Left lung (tissue), 4 donors: ENCODE measurements at regions not wholly inside any gene's neighbourhood (a gene's known extent, or its start where the extent isn't known, plus 50 kb on each side); places are given as distances from the start of the nearest gene placed in this dataset.

ENCODE experiments used
- ATAC-seq: fragments of 200-7000 bp; cut with Tn5 transposase; one replicate; pipeline ENCODE4 v1.9.1; 2020; ENCODE audit warnings: moderate library complexity
- DNase-seq, 4 donors: peaks; one replicate each; pipeline ENCODE4 v3.0.0-alpha.2; 2013 to 2020
- H3K27ac ChIP-seq, 2 donors: fragments of 200-600 bp; sonication (generic) in 1 of 2; one replicate each; pipeline versions ENCODE4 v1.5.0 to v1.8.0; 2020 to 2021
- H3K27me3 ChIP-seq, 2 donors: fragments of 200-600 bp; sonication (generic) in 1 of 2; one replicate each; pipeline versions ENCODE4 v1.5.0 to v1.8.0; 2020 to 2021
- H3K36me3 ChIP-seq, 2 donors: fragments of 200-600 bp; sonication (generic) in 1 of 2; one replicate each; pipeline versions ENCODE4 v1.5.0 to v1.8.0; 2020 to 2021
- H3K4me1 ChIP-seq, 2 donors: fragments of 200-600 bp; one replicate each; pipeline ENCODE4 v1.8.0; 2021
- H3K4me3 ChIP-seq, 2 donors: fragments of 200-600 bp; sonication (generic) in 1 of 2; one replicate each; pipeline versions ENCODE4 v1.5.0 to v1.8.0; 2020 to 2021; ENCODE audit warnings: mild to moderate bottlenecking in 1 of 2
- H3K9me3 ChIP-seq, 2 donors: fragments of 200-600 bp; sonication (generic) in 1 of 2; one replicate each; pipeline versions ENCODE4 v1.5.0 to v1.8.0; 2020 to 2021
- intact Hi-C, 2 donors: fragments of 100-400 bp; cut with DNase I; formaldehyde crosslinking; loops; one replicate each; pipeline versions ENCODE4 v1.11.2 to v1.14.2; 2022
- TF ChIP-seq, protein P1 (sequence below), 2 donors: fragments of 200-600 bp; sonication (generic) in 1 of 2; IDR thresholded peaks; one replicate each; pipeline versions ENCODE4 v1.5.0 to v1.8.0; 2021; ENCODE audit warnings: antibody characterized with exemption in 2 of 2
- donor health status: DM: no; HTN: yes; CAD: no.
- donor health status: DM: no; HTN: no; CAD: no.

DNA sequence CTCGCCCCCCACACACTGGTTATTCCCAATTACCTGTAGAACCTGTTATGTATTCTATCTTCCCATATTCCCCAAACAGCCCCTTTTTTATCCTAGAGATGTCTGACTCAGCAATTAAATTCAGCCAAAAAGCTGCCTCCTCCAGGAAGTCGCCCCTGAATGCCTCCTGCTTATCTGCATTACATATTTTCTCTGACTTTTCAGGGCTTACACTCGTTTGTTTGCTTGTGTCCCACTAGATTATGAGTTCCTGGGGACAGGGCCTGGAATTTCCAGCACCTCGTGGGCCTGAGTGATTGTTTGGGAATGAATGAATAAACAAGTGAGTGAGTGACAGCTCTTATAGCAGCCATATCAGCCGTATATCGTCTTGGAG is 99.3 kb upstream of the RFLNA start:
- intact Hi-C loops: no loop called here
- H3K27me3 ChIP-seq: no peaks in the 10 kb centered on the region
- no peaks in the 10 kb centered on the region for H3K36me3 ChIP-seq
- ATAC-seq: no peak
- H3K27ac ChIP-seq: no peak overlapping the region
- peaks cover 0 to 11% of the 10 kb centered on the region in 2 donors for H3K9me3 ChIP-seq
- TF ChIP-seq, protein P1, sequence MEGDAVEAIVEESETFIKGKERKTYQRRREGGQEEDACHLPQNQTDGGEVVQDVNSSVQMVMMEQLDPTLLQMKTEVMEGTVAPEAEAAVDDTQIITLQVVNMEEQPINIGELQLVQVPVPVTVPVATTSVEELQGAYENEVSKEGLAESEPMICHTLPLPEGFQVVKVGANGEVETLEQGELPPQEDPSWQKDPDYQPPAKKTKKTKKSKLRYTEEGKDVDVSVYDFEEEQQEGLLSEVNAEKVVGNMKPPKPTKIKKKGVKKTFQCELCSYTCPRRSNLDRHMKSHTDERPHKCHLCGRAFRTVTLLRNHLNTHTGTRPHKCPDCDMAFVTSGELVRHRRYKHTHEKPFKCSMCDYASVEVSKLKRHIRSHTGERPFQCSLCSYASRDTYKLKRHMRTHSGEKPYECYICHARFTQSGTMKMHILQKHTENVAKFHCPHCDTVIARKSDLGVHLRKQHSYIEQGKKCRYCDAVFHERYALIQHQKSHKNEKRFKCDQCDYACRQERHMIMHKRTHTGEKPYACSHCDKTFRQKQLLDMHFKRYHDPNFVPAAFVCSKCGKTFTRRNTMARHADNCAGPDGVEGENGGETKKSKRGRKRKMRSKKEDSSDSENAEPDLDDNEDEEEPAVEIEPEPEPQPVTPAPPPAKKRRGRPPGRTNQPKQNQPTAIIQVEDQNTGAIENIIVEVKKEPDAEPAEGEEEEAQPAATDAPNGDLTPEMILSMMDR (IDR thresholded peaks at IDR 0.05): no peak
- no peak for DNase-seq
- H3K4me1 ChIP-seq: no peaks in the 10 kb centered on the region
- H3K4me3 ChIP-seq: no peak overlapping the region

- no peaks in the 10 kb centered on the region for H3K27me3 ChIP-seq
- H3K9me3 ChIP-seq: peaks cover 0 to 11% of the 10 kb centered on the region in 2 donors
- no peaks in the 10 kb centered on the region for H3K4me1 ChIP-seq
- no peak overlapping the region for H3K27ac ChIP-seq
- TF ChIP-seq, protein P1 (IDR thresholded peaks at IDR 0.05): no peak
- no peak overlapping the region for H3K4me3 ChIP-seq
- DNase-seq (no peak), ATAC-seq (no peak)
- intact Hi-C loops: no loop called here
- H3K36me3 ChIP-seq: no peaks in the 10 kb centered on the region
These were observed 98.7 kb upstream of the RFLNA start for GRCh38 chr12:124196236-124196635.

- intact Hi-C loops: no loop called here
- no peak for ATAC-seq
- H3K27ac ChIP-seq: no peak overlapping the region
These were observed 93.6 kb upstream of the RFLNA start for GRCh38 chr12:124201248-124201647.

DNA sequence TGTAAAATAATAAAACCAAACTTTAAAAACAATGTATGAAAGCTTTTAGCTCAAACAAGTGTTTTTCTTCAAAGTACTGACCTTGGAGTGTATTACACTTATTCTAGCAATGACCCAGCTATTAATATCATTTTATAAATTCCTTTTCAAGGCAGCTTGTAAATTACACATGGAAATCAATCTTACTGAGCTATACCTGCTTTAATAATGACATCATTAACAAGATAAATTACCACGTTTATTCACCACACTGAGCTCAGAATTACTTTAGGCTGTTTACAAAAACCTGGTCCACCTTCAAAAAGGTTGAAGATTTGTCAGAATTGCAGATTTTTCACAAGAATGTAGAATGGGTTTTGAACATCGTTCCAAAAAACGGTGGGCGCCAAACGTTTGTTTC is 91.7 kb upstream of the RFLNA start:
- H3K36me3 ChIP-seq: no peaks in the 10 kb centered on the region
- no peak overlapping the region for H3K27ac ChIP-seq
- peaks cover 0 to 8% of the 10 kb centered on the region in 2 donors for H3K9me3 ChIP-seq
- H3K27me3 ChIP-seq: no peaks in the 10 kb centered on the region
- H3K4me1 ChIP-seq: no peaks in the 10 kb centered on the region
- no peak overlapping the region for H3K4me3 ChIP-seq
- DNase-seq (no peak), ATAC-seq (no peak)
- TF ChIP-seq, protein P1 (IDR thresholded peaks at IDR 0.05): no peak
- intact Hi-C loops: no loop called here

More at GRCh38 chr12:124201248-124201647, 93.6 kb upstream of the RFLNA start:
- H3K4me3 ChIP-seq: no peak overlapping the region
- H3K36me3 ChIP-seq: no peaks in the 10 kb centered on the region
- no peaks in the 10 kb centered on the region for H3K4me1 ChIP-seq
- TF ChIP-seq, protein P1 (IDR thresholded peaks at IDR 0.05): no peak
- no peak for DNase-seq
- peaks cover 0 to 17% of the 10 kb centered on the region in 2 donors for H3K9me3 ChIP-seq
- H3K27me3 ChIP-seq: no peaks in the 10 kb centered on the region

DNA sequence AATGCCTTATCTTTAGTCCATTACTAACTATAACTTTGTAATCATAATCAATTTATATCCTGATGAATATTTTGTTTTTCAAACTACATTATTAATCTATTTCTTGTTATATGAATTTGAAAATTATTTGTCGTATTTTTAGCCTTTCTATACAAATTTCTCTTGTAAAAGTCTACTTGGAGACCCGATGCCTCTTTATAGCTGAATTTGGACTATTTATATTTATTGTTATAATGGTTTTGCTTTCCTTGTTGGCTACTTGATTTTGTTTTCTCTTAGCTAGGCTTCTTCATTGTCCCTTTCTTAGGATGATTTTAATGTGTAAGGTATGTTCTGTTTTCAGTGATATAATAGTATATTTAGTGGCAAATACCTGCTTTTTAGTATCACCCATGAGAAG is 89.5 kb upstream of the RFLNA start:
- H3K4me3 ChIP-seq: no peak overlapping the region
- ATAC-seq (no peak), DNase-seq (no peak)
- H3K36me3 ChIP-seq: no peaks in the 10 kb centered on the region
- no peaks in the 10 kb centered on the region for H3K4me1 ChIP-seq
- peaks cover 0 to 8% of the 10 kb centered on the region in 2 donors for H3K9me3 ChIP-seq
- intact Hi-C loops: no loop called here
- no peak overlapping the region for H3K27ac ChIP-seq
- H3K27me3 ChIP-seq: no peaks in the 10 kb centered on the region
- TF ChIP-seq, protein P1 (IDR thresholded peaks at IDR 0.05): no peak
